Vagina (tissue), 2 donors: ENCODE measurements at regions not wholly inside any gene's neighbourhood (a gene's known extent, or its start where the extent isn't known, plus 50 kb on each side); places are given as distances from the start of the nearest gene placed in this dataset.

Source experiments
- CTCF ChIP-seq, 3 experiments: fragments of 450-650 bp in 2 of 3; fragments of 200-600 bp in 1 of 3; sonication (generic) in 1 of 3; IDR thresholded peaks; one replicate each; pipeline ENCODE4 v1.5.1; 2017 to 2019; ENCODE audit warnings: antibody characterized with exemption in 3 of 3, mild to moderate bottlenecking in 2 of 3, moderate library complexity in 2 of 3
- POLR2A ChIP-seq, 2 donors: fragments of 450-650 bp; IDR thresholded peaks; one replicate each; pipeline ENCODE4 v1.6.1; 2017; ENCODE audit warnings: antibody characterized with exemption in 2 of 2, mild to moderate bottlenecking in 2 of 2, moderate library complexity in 2 of 2
- POLR2AphosphoS5 ChIP-seq, 2 donors: sonication (generic); formaldehyde crosslinking; IDR thresholded peaks; one replicate each; pipeline ENCODE4 v1.9.0; 2017; ENCODE audit warnings: antibody characterized with exemption in 2 of 2, mild to moderate bottlenecking in 2 of 2, low read depth in 1 of 2; ENCODE audit not compliant: insufficient read depth in 1 of 2

GRCh38 chr1:14156543-14156942, 441.9 kb upstream of the KAZN start:
- TF ChIP-seq CTCF (IDR thresholded peaks at IDR 0.05), result no peak
- TF ChIP-seq POLR2A (IDR thresholded peaks at IDR 0.05), result no peak
- no peak for TF ChIP-seq POLR2AphosphoS5 (IDR thresholded peaks at IDR 0.05; ENCODE audit: insufficient read depth in 1 of 2, low read depth in 1 of 2)
